GM13976 (cell line): ENCODE measurements at regions not wholly inside any gene's neighbourhood (a gene's known extent, or its start where the extent isn't known, plus 50 kb on each side); places are given as distances from the start of the nearest gene placed in this dataset.

Source experiments
- DNase-seq: peaks from one replicate; pipeline ENCODE4 v3.0.0; 2012; ENCODE audit warnings: low spot score
- CTCF ChIP-seq: IDR thresholded peaks from 2 replicates; pipeline ENCODE4 v1.5.1; 2012; ENCODE audit warnings: borderline replicate concordance, mild to moderate bottlenecking; ENCODE audit not compliant: insufficient read depth; ENCODE audit errors: extremely low read depth, missing control alignments, control extremely low read depth
- in situ Hi-C: fragments of 300-500 bp; cut with MboI; formaldehyde crosslinking; loops from one replicate; pipeline ENCODE4 v1.12.0; 2022; ENCODE audit warnings: low sequenced_read_pairs, mixed read lengths, inconsistent platforms; ENCODE audit not compliant: unreplicated experiment

DNA sequence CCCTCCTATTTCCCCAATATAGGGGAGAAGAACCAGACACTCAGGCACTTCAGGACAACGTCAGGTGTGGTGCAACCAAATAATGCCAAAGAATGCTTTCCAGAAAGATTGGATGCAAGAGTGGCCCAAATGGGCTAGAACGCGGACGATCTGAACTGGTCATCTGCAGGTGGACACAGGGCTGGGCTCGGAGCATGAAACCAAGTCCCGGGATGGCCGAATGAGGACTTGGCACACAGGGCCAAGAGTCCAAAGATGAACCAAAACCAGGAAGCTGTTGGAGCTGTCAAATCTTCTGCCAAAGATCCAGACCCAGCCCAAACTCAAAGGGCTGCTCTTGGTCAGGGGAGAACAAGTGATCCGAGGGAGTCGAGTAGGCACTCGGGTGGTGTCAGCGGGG is 143.9 kb upstream of the ARID1B start:
- no peak for DNase-seq
- in situ Hi-C loops, result no loop called here
- TF ChIP-seq CTCF, result no peak

DNA sequence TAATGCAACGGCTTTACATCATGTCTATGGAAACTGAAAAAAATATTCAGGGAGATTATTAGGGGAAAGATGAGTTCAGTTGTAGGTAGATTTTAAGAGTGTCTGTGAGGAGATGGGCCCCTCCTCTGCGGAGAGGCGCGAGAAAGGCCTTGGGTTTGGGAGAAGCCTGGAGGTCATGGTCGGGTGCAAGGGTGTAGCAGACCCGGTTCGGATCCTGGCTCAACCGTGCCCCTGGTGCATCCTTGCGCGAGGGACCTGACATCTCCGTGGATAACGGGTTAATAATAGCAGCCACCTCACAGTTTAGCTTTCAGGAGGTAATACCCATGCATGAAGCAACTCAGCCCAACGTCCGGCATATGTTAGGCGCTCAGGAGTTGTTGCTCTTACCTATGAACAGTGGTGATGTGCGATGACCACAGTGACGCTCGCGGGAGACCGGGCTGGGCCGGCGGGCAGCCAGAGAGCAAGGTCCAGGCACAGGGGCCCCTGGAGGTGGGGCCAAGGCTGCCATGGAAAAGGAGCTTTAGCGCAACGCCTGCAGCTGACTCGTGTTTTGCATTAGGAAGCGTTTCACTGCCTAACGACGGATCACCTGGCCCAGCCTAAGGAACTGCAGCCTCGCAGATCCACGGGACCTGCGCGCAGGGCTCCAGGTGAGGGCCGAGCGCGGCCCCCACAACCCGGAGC is 146.4 kb upstream of the ARID1B start:
- in situ Hi-C loops, result no loop called here
- TF ChIP-seq CTCF, result no peak
- DNase-seq, result no peak

GRCh38 chr6:156628805-156629204 is 148.4 kb upstream of the ARID1B start:
- DNase-seq, result no peak
- in situ Hi-C loops, result no loop called here
- no peak for TF ChIP-seq CTCF

DNA sequence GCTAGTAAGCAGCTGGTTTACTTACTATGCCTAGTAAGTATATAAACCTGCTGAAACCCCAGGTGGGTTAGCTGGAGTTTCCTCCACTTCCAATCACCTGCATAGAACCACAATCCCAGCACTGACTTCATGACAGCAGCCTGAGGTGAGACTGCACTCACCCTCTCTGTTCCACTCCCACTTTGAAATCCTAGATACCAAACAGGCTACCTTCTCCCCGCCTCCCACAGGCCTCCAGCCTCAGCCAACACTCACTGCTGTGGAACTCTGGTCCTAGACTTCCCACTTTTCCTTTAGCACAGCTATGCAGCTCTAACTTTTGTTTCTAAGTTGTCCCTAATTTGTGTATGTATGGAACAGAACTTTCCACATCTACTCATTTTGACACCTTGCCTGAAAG is 149.7 kb upstream of the ARID1B start:
- DNase-seq, result no peak
- in situ Hi-C loops, result no loop called here
- TF ChIP-seq CTCF, result no peak

- in situ Hi-C loops, result no loop called here
Measured at GRCh38 chr6:156622185-156622584, 155.0 kb upstream of the ARID1B start.

DNA sequence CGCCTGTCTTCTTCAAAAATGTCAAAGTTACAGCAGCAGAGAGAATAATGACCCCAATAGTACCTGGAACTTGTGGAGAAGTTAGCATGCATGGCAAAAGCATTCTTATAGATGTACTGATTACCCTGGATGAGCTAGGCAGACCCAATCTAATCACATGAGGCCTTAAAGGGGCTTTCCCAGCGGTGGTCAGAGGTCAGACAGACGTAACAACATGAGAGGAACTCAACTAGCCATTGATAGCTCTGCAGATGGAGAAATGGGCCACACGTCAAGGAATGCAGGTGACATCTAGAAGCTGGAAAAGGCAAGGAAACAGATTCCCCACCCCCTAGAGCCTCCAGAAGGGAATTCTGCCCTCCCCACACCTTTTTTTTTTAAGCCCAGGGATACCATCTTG is 156.8 kb upstream of the ARID1B start:
- in situ Hi-C loops, result no loop called here
- no peak for TF ChIP-seq CTCF
- no peak for DNase-seq

More at GRCh38 chr6:156622185-156622584, 155.0 kb upstream of the ARID1B start:
- DNase-seq, result no peak
- TF ChIP-seq CTCF, result no peak
